Hematopoietic multipotent progenitor cell treated with erythropoietin and hydrocortisone succinate and interleukin-3 and kit ligand, for 6 days (in vitro differentiated cells): ENCODE measurements at regions not wholly inside any gene's neighbourhood (a gene's known extent, or its start where the extent isn't known, plus 50 kb on each side); places are given as distances from the start of the nearest gene placed in this dataset.

Experiments used
- DNase-seq: peaks from one replicate; pipeline ENCODE4 v3.0.0-alpha.2; 2015

DNA sequence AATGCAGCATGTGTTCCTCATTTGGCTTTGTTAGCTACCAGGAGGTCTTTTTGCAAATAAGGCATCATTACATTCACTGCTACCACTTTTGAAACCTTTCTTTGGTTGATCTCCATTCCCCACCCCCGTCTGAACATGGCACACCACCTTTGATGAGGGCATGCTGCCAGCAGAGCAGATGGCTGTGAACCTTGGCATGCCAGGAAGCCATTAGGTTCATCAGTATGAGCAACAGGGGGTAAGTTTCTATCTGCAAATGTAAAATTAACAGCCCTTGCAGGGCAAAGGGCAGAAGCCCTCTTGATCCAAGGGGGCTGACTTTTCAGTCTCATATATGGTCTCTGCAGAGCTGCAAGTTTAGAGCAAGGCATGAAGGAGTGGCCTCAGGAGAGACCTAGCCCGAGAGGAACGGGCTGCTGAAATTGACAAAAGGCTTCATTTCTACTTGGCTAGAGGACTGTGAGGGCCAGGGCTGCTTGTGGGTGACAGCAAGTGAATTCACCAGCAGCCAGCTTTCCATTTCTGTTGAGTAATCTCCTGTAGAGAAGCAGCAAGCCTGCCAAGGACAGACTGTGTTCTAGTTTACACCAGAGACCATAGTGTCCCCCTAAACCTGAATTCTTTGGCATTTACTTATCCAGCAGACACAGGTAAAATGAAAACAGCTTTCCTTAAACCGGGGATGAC lies 127.9 kb downstream of the ZNF326 start:
- DNase-seq: no peak

DNA sequence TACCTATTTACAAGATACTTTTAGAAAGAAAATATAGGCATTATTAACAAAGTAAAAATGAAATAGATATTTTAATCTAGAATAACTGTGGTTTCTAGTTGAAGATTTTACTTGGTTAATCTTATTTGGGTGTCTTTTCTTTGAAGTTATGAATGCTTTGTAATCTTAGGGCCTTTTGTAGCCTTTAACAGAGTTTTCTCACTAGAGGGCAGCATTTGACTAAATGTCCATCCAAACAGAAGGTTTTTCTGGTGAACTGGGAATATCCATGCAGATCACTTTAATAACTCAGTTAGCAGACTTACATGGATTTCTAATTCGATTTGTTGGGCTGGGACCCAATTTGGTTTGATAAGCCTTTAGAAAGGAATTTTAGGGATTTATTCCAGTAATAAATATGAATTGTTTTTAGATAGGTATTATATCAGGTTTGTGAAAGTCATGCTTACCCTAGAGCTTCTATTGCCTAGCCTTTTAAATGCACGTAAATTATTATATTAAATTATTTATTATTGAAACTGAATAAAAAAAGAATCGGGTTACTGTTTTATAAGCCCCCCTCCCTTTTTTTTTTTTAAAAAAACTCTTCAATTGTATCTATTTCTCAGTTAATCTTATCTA lies 119.7 kb downstream of the ZNF326 start:
- DNase-seq: peak; percentile 79

DNA sequence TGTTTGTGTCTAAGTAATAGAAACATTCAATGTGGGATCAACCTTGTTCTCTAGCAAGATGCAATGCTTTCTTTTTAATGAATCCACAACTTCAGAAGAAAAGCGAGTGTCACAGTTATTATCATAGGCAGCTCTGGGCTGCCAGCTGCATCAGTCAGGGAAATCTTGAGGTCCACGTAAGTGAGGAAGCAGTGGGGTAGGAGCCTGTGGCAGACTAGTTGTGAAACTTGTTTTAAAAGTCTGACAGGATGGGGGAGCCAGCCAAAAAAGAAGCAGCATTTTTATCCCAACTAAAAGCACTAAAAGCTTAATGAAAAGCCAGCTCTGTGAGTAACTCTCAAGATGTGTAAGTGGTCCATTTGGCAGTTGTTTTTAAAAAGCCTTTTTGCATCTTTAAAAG lies 113.1 kb downstream of the ZNF326 start:
- no peak for DNase-seq

DNA sequence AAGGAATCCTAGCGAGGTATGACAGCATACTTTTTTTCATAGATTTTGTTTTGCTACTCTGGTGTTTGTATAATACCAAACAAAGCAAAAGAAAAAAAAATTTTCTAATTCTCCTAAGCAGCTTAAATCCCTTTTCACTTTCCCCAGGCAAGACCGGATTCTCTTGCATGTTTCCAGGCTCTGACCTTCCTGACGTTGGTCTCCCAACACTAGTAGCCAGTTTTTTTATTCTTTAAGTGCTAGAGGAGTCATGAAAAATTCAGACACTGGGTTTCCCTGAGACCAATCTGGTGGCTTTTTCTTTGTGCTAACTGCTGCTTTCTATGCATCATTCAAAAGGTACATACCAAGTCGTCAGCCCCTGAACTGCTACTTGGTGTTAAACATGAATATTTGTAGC lies 111.4 kb downstream of the ZNF326 start:
- no peak for DNase-seq

DNA sequence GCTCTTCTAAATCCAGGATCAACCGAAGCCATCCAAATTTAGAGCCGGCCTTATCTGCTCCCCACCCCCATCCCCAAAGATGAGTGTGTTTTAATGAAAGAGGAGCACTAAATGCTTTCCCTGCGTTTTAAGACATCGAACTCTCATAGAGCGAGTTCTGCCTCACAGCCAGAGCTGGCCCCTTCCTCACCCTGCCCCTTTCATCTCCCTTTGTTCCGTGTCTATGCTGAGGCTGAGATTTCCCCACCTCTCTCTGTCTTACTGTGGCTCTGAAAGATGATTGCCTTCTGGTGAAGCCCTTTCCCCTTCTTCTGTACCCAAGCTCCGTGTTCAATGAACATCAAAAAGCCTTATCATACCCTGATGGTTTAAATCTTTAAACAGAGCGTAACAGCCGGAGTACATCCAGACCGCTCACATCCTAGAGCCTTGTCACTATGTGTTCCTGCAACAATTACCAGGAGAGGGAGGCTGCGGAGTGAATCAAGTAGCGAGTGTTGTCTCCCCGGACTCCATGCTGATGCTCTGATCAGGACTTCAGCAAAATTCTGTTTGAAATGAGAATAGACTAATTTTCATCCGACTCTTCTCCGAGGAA lies 110.1 kb downstream of the ZNF326 start:
- DNase-seq: no peak

DNA sequence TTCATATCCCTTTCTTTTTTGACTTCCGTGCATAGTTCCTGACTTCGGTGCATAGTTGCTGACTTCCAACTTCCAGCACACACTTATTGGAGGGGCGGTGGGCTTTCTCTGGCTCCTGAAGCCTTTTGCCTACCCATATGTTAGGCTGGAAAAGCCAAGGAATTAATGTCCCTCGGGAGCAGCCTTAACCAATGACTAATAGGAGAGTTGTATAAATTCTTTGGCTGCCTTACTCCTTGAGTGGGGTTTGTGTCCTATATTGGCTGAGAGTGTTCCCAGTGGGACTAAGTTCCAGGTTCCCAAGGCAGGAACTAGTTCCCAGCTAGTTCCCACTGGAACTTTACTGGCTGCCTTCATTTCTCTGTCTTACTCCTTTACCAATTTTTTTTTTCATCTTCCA lies 105.7 kb downstream of the ZNF326 start:
- DNase-seq: no peak

DNA sequence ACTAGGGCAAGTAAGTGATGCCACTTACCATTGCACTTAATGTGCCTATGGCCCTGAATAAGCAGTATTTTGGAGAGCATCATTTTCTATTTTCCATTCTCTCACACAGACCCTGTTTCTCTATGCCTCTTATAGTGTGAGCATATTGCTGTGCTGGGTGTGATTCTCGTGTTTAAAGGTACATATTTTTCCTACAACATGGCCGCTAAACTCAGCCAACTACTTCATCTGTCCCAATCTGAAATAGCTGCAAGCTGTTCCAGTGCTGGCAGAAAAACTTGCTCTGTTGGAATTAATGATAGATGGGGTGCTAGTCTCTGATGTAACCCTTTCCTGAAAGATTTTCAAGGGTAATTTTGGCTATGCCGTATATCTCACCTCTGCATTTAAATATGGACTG lies 97.5 kb downstream of the ZNF326 start:
- no peak for DNase-seq
